DMS 273 (cell line): ENCODE measurements at regions not wholly inside any gene's neighbourhood (a gene's known extent, or its start where the extent isn't known, plus 50 kb on each side); places are given as distances from the start of the nearest gene placed in this dataset.

Experiments
- DNase-seq: peaks from one replicate; lab custom pipeline; 2025; ENCODE audit not compliant: unreplicated experiment; lab: John Stamatoyannopoulos, UW

- no peak for DNase-seq
These were observed 538.6 kb upstream of the ADAMTS5 start for GRCh38 chr21:27505516-27505915.

GRCh38 chr21:27502801-27503200, 535.9 kb upstream of the ADAMTS5 start:
- DNase-seq = no peak

GRCh38 chr21:27498025-27498424, 531.1 kb upstream of the ADAMTS5 start:
- DNase-seq = no peak

GRCh38 chr21:27495836-27496235, 528.9 kb upstream of the ADAMTS5 start:
- no peak for DNase-seq

GRCh38 chr21:27493542-27493941, 526.7 kb upstream of the ADAMTS5 start:
- no peak for DNase-seq

GRCh38 chr21:27487676-27488075, 520.8 kb upstream of the ADAMTS5 start:
- no peak for DNase-seq

- DNase-seq = no peak
These were observed 514.0 kb upstream of the ADAMTS5 start for GRCh38 chr21:27480841-27481261.

GRCh38 chr21:27477296-27477695, 510.4 kb upstream of the ADAMTS5 start:
- DNase-seq = no peak

GRCh38 chr21:27476696-27477095, 509.8 kb upstream of the ADAMTS5 start:
- no peak for DNase-seq

GRCh38 chr21:27475363-27475955, 508.6 kb upstream of the ADAMTS5 start:
- DNase-seq = no peak

- no peak for DNase-seq
These were observed 500.5 kb upstream of the ADAMTS5 start for GRCh38 chr21:27467366-27467765.

GRCh38 chr21:27466140-27466539, 499.3 kb upstream of the ADAMTS5 start:
- DNase-seq = no peak

- DNase-seq = no peak
These were observed 497.8 kb upstream of the ADAMTS5 start for GRCh38 chr21:27464648-27465047.

GRCh38 chr21:27462726-27463125, 495.8 kb upstream of the ADAMTS5 start:
- DNase-seq = no peak

GRCh38 chr21:27454234-27454633, 487.3 kb upstream of the ADAMTS5 start:
- no peak for DNase-seq

GRCh38 chr21:27451116-27451515, 484.2 kb upstream of the ADAMTS5 start:
- DNase-seq = no peak

GRCh38 chr21:27450216-27450615, 483.3 kb upstream of the ADAMTS5 start:
- no peak for DNase-seq

- DNase-seq = no peak
These were observed 482.1 kb upstream of the ADAMTS5 start for GRCh38 chr21:27448960-27449359.

GRCh38 chr21:27447843-27448242, 481.0 kb upstream of the ADAMTS5 start:
- DNase-seq = no peak

GRCh38 chr21:27429710-27430341, 462.9 kb upstream of the ADAMTS5 start:
- DNase-seq = no peak

- no peak for DNase-seq
These were observed 459.3 kb upstream of the ADAMTS5 start for GRCh38 chr21:27426196-27426595.

- DNase-seq = no peak
These were observed 458.7 kb upstream of the ADAMTS5 start for GRCh38 chr21:27425574-27425973.

- DNase-seq = no peak
These were observed 458.3 kb upstream of the ADAMTS5 start for GRCh38 chr21:27425172-27425571.
